Natural killer cell (primary cell): ENCODE measurements at regions not wholly inside any gene's neighbourhood (a gene's known extent, or its start where the extent isn't known, plus 50 kb on each side); places are given as distances from the start of the nearest gene placed in this dataset.

ENCODE experiments used
- ATAC-seq, 3 donors: fragments of 150-1000 bp in 2 of 3; fragments of 200-7000 bp in 1 of 3; cut with Tn5 transposase; 1 replicate in 1 of 3; 2 replicates in 2 of 3; pipeline ENCODE4 v1.10.0; 2021; ENCODE audit warnings: mild to moderate bottlenecking in 2 of 3, moderate library complexity in 2 of 3
- DNase-seq, 2 donors: peaks; one replicate each; pipeline versions ENCODE4 v3.0.0 to v3.0.0-alpha.2; 2013 to 2021; ENCODE audit warnings: mixed read lengths in 1 of 2
- H3K27ac ChIP-seq: one replicate; pipeline ENCODE4 v1.5.1; 2013; ENCODE audit warnings: mild to moderate bottlenecking, low read length
- H3K27me3 ChIP-seq: one replicate; pipeline ENCODE4 v1.6.1; 2013; ENCODE audit warnings: low read length; ENCODE audit not compliant: control insufficient read depth, insufficient read depth
- H3K36me3 ChIP-seq: one replicate; pipeline ENCODE4 v1.6.1; 2013; ENCODE audit warnings: low read length; ENCODE audit not compliant: control insufficient read depth, insufficient read depth
- H3K4me1 ChIP-seq: one replicate; pipeline ENCODE4 v1.6.1; 2013; ENCODE audit warnings: low read length; ENCODE audit not compliant: control insufficient read depth, insufficient read depth
- H3K4me3 ChIP-seq: one replicate; pipeline ENCODE4 v1.5.1; 2013; ENCODE audit warnings: low read length
- H3K9me3 ChIP-seq: one replicate; pipeline ENCODE4 v1.6.1; 2013; ENCODE audit warnings: low read length; ENCODE audit not compliant: control insufficient read depth, insufficient read depth
- H3K27ac Mint-ChIP-seq, 2 donors: one replicate each; pipeline ENCODE4 v1.8.0; 2022; ENCODE audit warnings: mild to moderate bottlenecking in 2 of 2, mixed read lengths in 2 of 2, moderate library complexity in 1 of 2
- H3K27me3 Mint-ChIP-seq, 2 donors: one replicate each; pipeline ENCODE4 v1.8.0; 2022; ENCODE audit warnings: low read depth in 2 of 2, mixed read lengths in 2 of 2
- H3K36me3 Mint-ChIP-seq: one replicate; pipeline ENCODE4 v1.8.0; 2022; ENCODE audit warnings: mixed read lengths
- H3K4me1 Mint-ChIP-seq, 2 donors: one replicate each; pipeline ENCODE4 v1.8.0; 2022; ENCODE audit warnings: mixed read lengths in 2 of 2
- H3K4me3 Mint-ChIP-seq: one replicate; pipeline ENCODE4 v1.8.0; 2022; ENCODE audit warnings: mild to moderate bottlenecking, moderate library complexity, mixed read lengths
- H3K9me3 Mint-ChIP-seq, 2 donors: one replicate each; pipeline ENCODE4 v1.8.0; 2022; ENCODE audit warnings: mixed read lengths in 2 of 2
- WGBS: methylation state at CpG from one replicate; pipeline ENCODE4 v1.1.7; 2013; ENCODE audit warnings: missing lambda C conversion rate; ENCODE audit not compliant: insufficient coverage; 5-methylcytosine and 5-hydroxymethylcytosine counted together
- intact Hi-C: fragments of 100-400 bp; cut with micrococcal nuclease; formaldehyde crosslinking; loops from one replicate; pipeline ENCODE4 v1.14.2; 2022
- TF ChIP-seq, protein P1 (sequence below): fragments of 200-600 bp; IDR thresholded peaks from one replicate; pipeline ENCODE4 v1.8.0; 2022; ENCODE audit warnings: antibody characterized with exemption

DNA sequence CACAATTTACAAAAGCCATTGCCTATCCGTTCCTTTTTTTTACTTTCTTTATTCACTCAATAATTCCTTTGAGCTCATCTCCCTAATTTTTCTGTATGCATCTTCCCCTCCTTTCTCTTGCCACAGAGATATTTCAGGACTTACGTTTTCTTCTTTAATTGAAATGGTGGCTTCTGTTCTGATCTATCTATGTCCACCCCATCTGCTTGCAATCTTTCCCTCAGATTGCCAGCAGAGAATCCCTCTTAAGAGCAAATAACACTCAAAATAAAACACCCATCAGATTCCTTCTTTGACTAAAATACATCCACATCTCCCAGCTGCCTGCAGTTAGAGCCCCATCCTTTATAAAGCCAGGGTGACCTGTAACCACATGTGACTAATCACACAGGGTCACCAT, 478.6 kb downstream of the EFNB2 start:
- TF ChIP-seq, protein P1, sequence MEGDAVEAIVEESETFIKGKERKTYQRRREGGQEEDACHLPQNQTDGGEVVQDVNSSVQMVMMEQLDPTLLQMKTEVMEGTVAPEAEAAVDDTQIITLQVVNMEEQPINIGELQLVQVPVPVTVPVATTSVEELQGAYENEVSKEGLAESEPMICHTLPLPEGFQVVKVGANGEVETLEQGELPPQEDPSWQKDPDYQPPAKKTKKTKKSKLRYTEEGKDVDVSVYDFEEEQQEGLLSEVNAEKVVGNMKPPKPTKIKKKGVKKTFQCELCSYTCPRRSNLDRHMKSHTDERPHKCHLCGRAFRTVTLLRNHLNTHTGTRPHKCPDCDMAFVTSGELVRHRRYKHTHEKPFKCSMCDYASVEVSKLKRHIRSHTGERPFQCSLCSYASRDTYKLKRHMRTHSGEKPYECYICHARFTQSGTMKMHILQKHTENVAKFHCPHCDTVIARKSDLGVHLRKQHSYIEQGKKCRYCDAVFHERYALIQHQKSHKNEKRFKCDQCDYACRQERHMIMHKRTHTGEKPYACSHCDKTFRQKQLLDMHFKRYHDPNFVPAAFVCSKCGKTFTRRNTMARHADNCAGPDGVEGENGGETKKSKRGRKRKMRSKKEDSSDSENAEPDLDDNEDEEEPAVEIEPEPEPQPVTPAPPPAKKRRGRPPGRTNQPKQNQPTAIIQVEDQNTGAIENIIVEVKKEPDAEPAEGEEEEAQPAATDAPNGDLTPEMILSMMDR, result no peak
- Histone ChIP-seq H3K27me3 (no peaks in the 10 kb centered on the region), H3K36me3 (no peaks in the 10 kb centered on the region), H3K4me3 (no peak overlapping the region), H3K27ac (no peak overlapping the region), H3K4me1 (no peaks in the 10 kb centered on the region), H3K9me3 (no peaks in the 10 kb centered on the region)
- Mint-ChIP-seq H3K9me3 (peaks cover 0 to 3% of the 10 kb centered on the region in 2 donors), H3K36me3 (no peaks in the 10 kb centered on the region), H3K27ac (no peak overlapping the region), H3K4me1 (no peaks in the 10 kb centered on the region), H3K4me3 (no peak overlapping the region), H3K27me3 (no peaks in the 10 kb centered on the region)
- 87% methylated on average over 2 of the region's 2 CpGs for WGBS
- intact Hi-C loops, result no loop called here
- ATAC-seq (no peak), DNase-seq (no peak)

DNA sequence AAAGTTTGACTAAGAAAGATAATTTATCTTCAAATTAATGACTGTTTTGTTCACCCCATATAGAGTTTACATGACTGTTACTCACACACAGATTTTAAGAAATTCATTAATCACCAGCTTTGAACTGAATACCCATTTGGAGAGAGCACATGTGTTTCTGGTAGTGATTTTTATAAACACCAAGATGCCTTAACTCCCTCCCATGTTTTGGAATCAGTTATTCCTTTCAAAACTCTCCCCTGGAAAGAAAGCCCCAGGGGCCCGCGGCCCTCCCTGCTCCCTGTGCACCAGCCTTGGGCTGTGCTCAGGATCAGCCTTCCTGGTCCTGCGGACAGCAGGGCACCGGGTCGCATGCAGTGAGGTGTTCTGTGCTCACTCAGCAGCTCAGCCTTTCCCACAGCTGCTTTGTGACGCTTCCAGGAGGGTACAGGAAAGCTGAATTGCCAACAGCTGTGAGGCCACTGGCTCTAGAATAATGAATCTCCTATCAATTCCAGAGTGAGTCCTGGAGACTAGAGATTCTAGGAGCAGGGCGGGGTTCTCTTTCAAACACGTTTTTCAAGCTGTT, 483.2 kb downstream of the EFNB2 start:
- Histone ChIP-seq H3K9me3 (no peaks in the 10 kb centered on the region), H3K4me3 (no peak overlapping the region), H3K27ac (no peak overlapping the region), H3K4me1 (no peaks in the 10 kb centered on the region), H3K27me3 (no peaks in the 10 kb centered on the region), H3K36me3 (no peaks in the 10 kb centered on the region)
- ATAC-seq (no peak), DNase-seq (no peak)
- Mint-ChIP-seq H3K4me1 (no peaks in the 10 kb centered on the region), H3K4me3 (no peak overlapping the region), H3K27me3 (no peaks in the 10 kb centered on the region), H3K27ac (no peak overlapping the region), H3K36me3 (no peaks in the 10 kb centered on the region), H3K9me3 (peaks cover 3 to 8% of the 10 kb centered on the region in 2 donors)
- intact Hi-C loops, result no loop called here
- WGBS, result 92% methylated on average over 8 of the region's 8 CpGs
- TF ChIP-seq, protein P1, result no peak

DNA sequence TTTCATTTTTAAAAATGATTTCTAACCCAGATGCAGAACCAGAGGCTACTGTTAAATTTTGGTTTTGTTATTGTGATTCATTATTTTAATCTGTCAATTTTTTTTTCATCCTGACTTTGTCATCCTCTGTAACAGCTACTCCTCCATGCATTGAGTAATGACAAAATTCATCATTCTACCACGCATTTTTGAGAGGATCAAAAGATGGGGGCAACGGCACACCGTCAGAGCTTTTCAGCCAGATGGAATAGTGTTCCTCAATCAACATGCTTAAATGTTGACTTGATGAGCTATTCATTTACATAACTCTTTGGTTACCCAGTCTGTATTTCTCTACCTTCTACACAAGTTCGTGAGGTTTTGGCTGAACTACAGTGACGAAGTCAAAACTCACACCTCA, 486.3 kb downstream of the EFNB2 start:
- intact Hi-C loops, result no loop called here
- Mint-ChIP-seq H3K27ac (no peak overlapping the region), H3K4me3 (no peak overlapping the region), H3K4me1 (no peaks in the 10 kb centered on the region), H3K9me3 (peaks cover 3 to 5% of the 10 kb centered on the region in 2 donors), H3K27me3 (no peaks in the 10 kb centered on the region), H3K36me3 (no peaks in the 10 kb centered on the region)
- no peaks in the 10 kb centered on the region for H3K9me3 ChIP-seq
- TF ChIP-seq, protein P1, result no peak
- H3K4me1 ChIP-seq, result no peaks in the 10 kb centered on the region
- H3K27ac ChIP-seq, result no peak overlapping the region
- H3K36me3 ChIP-seq, result no peaks in the 10 kb centered on the region
- DNase-seq (no peak), ATAC-seq (no peak)
- no peak overlapping the region for H3K4me3 ChIP-seq
- WGBS, result 91% methylated on average over 5 of the region's 5 CpGs
- H3K27me3 ChIP-seq, result no peaks in the 10 kb centered on the region

DNA sequence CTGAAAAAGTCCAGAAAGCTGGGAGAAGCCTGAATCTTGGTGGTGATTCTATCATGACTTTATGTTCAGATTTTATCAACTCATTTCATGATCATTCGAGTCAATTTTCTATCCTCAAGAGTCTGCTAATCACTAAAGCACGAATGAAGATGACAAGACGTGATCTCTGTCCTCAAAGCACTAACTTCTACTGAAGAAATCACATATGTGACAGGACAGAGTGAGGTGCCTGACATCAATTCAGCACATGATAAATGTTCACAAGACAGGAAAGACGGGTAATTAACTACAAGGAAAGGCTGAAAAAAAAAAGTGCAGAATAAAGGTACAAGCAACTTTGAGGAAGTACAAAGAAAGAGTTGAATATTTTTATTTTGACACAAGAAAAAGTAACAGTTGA, 487.1 kb downstream of the EFNB2 start:
- intact Hi-C loops, result no loop called here

More for the DNA sequence above, 487.1 kb downstream of the EFNB2 start:
- Mint-ChIP-seq H3K27me3 (no peaks in the 10 kb centered on the region), H3K27ac (no peak overlapping the region), H3K9me3 (peaks cover 3 to 5% of the 10 kb centered on the region in 2 donors), H3K4me3 (no peak overlapping the region), H3K36me3 (no peaks in the 10 kb centered on the region), H3K4me1 (no peaks in the 10 kb centered on the region)
- Histone ChIP-seq H3K4me1 (no peaks in the 10 kb centered on the region), H3K36me3 (no peaks in the 10 kb centered on the region), H3K27ac (no peak overlapping the region), H3K4me3 (no peak overlapping the region), H3K9me3 (no peaks in the 10 kb centered on the region), H3K27me3 (no peaks in the 10 kb centered on the region)
- TF ChIP-seq, protein P1, result no peak
- no peak for DNase-seq
- ATAC-seq, result no peak
- WGBS, result 54% methylated on average over 4 of the region's 4 CpGs
